ENCODE measurements at regions not wholly inside any gene's neighbourhood (a gene's known extent, or its start where the extent isn't known, plus 50 kb on each side); places are given as distances from the start of the nearest gene placed in this dataset.
A peak's percentile ranks its signal among the peaks of the same experiment; 100 is the strongest.

- peak; percentile 12 for DNase-seq
These were observed 506.6 kb upstream of the MAN1A1 start for GRCh38 chr6:119856136-119856535.

GRCh38 chr6:119848696-119849095 is 499.1 kb upstream of the MAN1A1 start:
- DNase-seq: no peak

- no peak for DNase-seq
These were observed 495.6 kb upstream of the MAN1A1 start for GRCh38 chr6:119845161-119845560.

GRCh38 chr6:119844387-119844786 is 494.8 kb upstream of the MAN1A1 start:
- no peak for DNase-seq

- no peak for DNase-seq
These were observed 492.6 kb upstream of the MAN1A1 start for GRCh38 chr6:119842191-119842590.

GRCh38 chr6:119838043-119838442 is 488.5 kb upstream of the MAN1A1 start:
- no peak for DNase-seq

- DNase-seq: peak; percentile 3
These were observed 484.9 kb upstream of the MAN1A1 start for GRCh38 chr6:119834418-119834817.

- no peak for DNase-seq
These were observed 482.9 kb upstream of the MAN1A1 start for GRCh38 chr6:119832411-119832810.

GRCh38 chr6:119830494-119831295 is 481.1 kb upstream of the MAN1A1 start:
- no peak for DNase-seq

- DNase-seq: no peak
These were observed 480.5 kb upstream of the MAN1A1 start for GRCh38 chr6:119830069-119830468.

- DNase-seq: peak; percentile 18
These were observed 479.9 kb upstream of the MAN1A1 start for GRCh38 chr6:119829499-119829898.

GRCh38 chr6:119829006-119829405 is 479.4 kb upstream of the MAN1A1 start:
- no peak for DNase-seq

GRCh38 chr6:119821380-119821779 is 471.8 kb upstream of the MAN1A1 start:
- no peak for DNase-seq

- DNase-seq: no peak
These were observed 469.3 kb upstream of the MAN1A1 start for GRCh38 chr6:119818876-119819275.

- DNase-seq: no peak
These were observed 465.2 kb upstream of the MAN1A1 start for GRCh38 chr6:119814609-119815400.

- DNase-seq: no peak
These were observed 452.9 kb upstream of the MAN1A1 start for GRCh38 chr6:119802464-119802863.

- no peak for DNase-seq
These were observed 451.5 kb upstream of the MAN1A1 start for GRCh38 chr6:119801056-119801455.

GRCh38 chr6:119800526-119800925 is 451.0 kb upstream of the MAN1A1 start:
- DNase-seq: no peak

GRCh38 chr6:119799596-119800509 is 450.3 kb upstream of the MAN1A1 start:
- DNase-seq: no peak

- DNase-seq: peak; percentile 1
These were observed 442.2 kb upstream of the MAN1A1 start for GRCh38 chr6:119791736-119792135.

GRCh38 chr6:119781365-119781764 is 431.8 kb upstream of the MAN1A1 start:
- no peak for DNase-seq

- DNase-seq: no peak
These were observed 418.6 kb upstream of the MAN1A1 start for GRCh38 chr6:119768201-119768600.

Measured in fibroblast of skin of right biceps (primary cell).